GM19372 (cell line): ENCODE measurements at regions not wholly inside any gene's neighbourhood (a gene's known extent, or its start where the extent isn't known, plus 50 kb on each side); places are given as distances from the start of the nearest gene placed in this dataset.
A peak's percentile ranks its signal among the peaks of the same experiment; 100 is the strongest.
"Not testable (repeated sequence)": the region's sequence is repeated elsewhere in the genome, so short reads cannot be mapped to it uniquely, and the experiment has no call there.

ENCODE experiments used
- ATAC-seq: cut with Tn5 transposase; IDR thresholded peaks from one replicate; pipeline ENCODE4 v1.9.1; 2021; ENCODE audit warnings: mild to moderate bottlenecking, low read depth, moderate library complexity; ENCODE audit not compliant: unreplicated experiment

- ATAC-seq, result no peak
Observed at GRCh38 chr1:117752661-117753060, 146.8 kb downstream of the TENT5C start.

GRCh38 chr1:117753232-117753631, 147.4 kb downstream of the TENT5C start:
- no peak for ATAC-seq

GRCh38 chr1:117753652-117754051, 147.8 kb downstream of the TENT5C start:
- ATAC-seq, result no peak

GRCh38 chr1:117754061-117754969, 148.5 kb downstream of the TENT5C start:
- no peak for ATAC-seq

- no peak for ATAC-seq
Observed at GRCh38 chr1:117757668-117758067, 151.8 kb downstream of the TENT5C start.

GRCh38 chr1:117758444-117759316, 152.8 kb downstream of the TENT5C start:
- ATAC-seq, result peak; percentile 86

GRCh38 chr1:117759535-117759934, 153.7 kb downstream of the TENT5C start:
- no peak for ATAC-seq

GRCh38 chr1:117760069-117760468, 154.2 kb downstream of the TENT5C start:
- ATAC-seq, result no peak

- ATAC-seq, result no peak
Observed at GRCh38 chr1:117760485-117760884, 154.6 kb downstream of the TENT5C start.

- ATAC-seq, result not testable (repeated sequence)
Observed at GRCh38 chr1:117767756-117768155, 161.7 kb downstream of the GDAP2 start.

GRCh38 chr1:117770981-117771531, 158.4 kb downstream of the GDAP2 start:
- no peak for ATAC-seq

GRCh38 chr1:117779364-117779763, 150.1 kb downstream of the GDAP2 start:
- ATAC-seq, result no peak

GRCh38 chr1:117780687-117781475, 148.5 kb downstream of the GDAP2 start:
- no peak for ATAC-seq

GRCh38 chr1:117782056-117782455, 147.4 kb downstream of the GDAP2 start:
- ATAC-seq, result no peak

- no peak for ATAC-seq
Observed at GRCh38 chr1:117783606-117784396, 145.6 kb downstream of the GDAP2 start.

GRCh38 chr1:117788014-117788413, 141.4 kb downstream of the GDAP2 start:
- ATAC-seq, result no peak

- no peak for ATAC-seq
Observed at GRCh38 chr1:117793413-117793812, 136.0 kb downstream of the GDAP2 start.

- ATAC-seq, result no peak
Observed at GRCh38 chr1:117794073-117794472, 135.3 kb downstream of the GDAP2 start.

- ATAC-seq, result no peak
Observed at GRCh38 chr1:117795190-117795589, 134.2 kb downstream of the GDAP2 start.
